Sciatic nerve (tissue), 2 donors: ENCODE measurements at regions not wholly inside any gene's neighbourhood (a gene's known extent, or its start where the extent isn't known, plus 50 kb on each side); places are given as distances from the start of the nearest gene placed in this dataset.
A peak's percentile ranks its signal among the peaks of the same experiment; 100 is the strongest.

ENCODE experiments used
- ATAC-seq: fragments of 200-7000 bp; cut with Tn5 transposase; one replicate; pipeline ENCODE4 v1.9.1; 2020; ENCODE audit warnings: mild to moderate bottlenecking, moderate library complexity
- DNase-seq: peaks from one replicate; pipeline ENCODE4 v3.0.0-alpha.2; 2020; ENCODE audit warnings: low spot score
- intact Hi-C: fragments of 100-400 bp; cut with DNase I; formaldehyde crosslinking; loops from one replicate; pipeline ENCODE4 v1.14.2; 2022
- donor health status: DM: no; HTN: no; CAD: no.
- donor health status: DM: no; HTN: no; CAD: no.

DNA sequence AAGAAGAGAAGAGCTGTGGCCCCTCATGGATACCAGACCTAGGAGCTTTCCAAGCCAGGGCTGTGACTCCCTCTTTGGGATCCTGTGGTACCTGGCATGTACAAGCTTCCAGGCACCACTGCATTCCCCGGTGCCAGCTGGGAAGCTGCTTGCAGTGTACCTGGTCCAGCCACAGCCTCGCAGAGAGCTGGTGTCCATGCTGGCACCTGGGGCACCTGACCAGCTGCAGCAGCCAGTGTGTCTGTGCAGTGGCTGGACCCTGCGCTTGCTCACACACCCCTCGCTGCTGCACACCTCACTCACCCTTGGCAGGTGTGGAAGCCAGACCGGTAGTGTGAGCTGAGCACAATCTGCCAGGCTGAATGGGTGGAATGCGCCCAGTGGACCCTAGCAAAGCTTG, 190.9 kb upstream of the MAN1A1 start:
- no peak for DNase-seq
- intact Hi-C loops = no loop called here

GRCh38 chr6:119539066-119539746, 189.6 kb upstream of the MAN1A1 start:
- intact Hi-C loops = no loop called here
- DNase-seq = no peak
- ATAC-seq = no peak

More for the DNA sequence above, 190.9 kb upstream of the MAN1A1 start:
- ATAC-seq = peak; percentile 40

- intact Hi-C loops = no loop called here
Measured at GRCh38 chr6:119536666-119537065, 187.1 kb upstream of the MAN1A1 start.

GRCh38 chr6:119535332-119535731, 185.8 kb upstream of the MAN1A1 start:
- ATAC-seq = no peak
- intact Hi-C loops = no loop called here
- DNase-seq = no peak

More at GRCh38 chr6:119536666-119537065, 187.1 kb upstream of the MAN1A1 start:
- ATAC-seq (no peak), DNase-seq (no peak)

GRCh38 chr6:119533603-119534279, 184.2 kb upstream of the MAN1A1 start:
- ATAC-seq (peak; percentile 74), DNase-seq (no peak)
- intact Hi-C loops = no loop called here

GRCh38 chr6:119527231-119527578, 177.6 kb upstream of the MAN1A1 start:
- intact Hi-C loops = no loop called here
- ATAC-seq (no peak), DNase-seq (no peak)

GRCh38 chr6:119526561-119527230, 177.1 kb upstream of the MAN1A1 start:
- DNase-seq = no peak
- intact Hi-C loops = no loop called here
- ATAC-seq = no peak

DNA sequence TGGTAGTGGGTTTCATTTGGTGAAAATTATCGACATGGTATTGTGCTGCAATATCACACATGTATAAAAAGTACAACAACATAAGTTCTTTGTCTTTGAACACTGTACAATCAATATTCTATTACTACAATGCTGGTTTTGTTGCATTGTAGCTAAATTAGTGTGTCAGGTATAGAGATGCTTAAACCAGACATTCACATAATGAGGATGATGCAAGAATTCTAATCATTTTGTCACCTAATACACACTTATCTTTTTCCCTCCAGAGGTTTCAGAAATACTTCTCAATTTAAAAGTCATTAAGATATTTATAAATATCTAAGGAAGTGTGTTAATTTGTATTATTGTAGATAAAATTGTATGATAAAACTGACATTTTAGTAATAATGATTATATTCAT, 174.8 kb upstream of the MAN1A1 start:
- ATAC-seq (no peak), DNase-seq (no peak)
- intact Hi-C loops = no loop called here

GRCh38 chr6:119523556-119523955, 174.0 kb upstream of the MAN1A1 start:
- intact Hi-C loops = no loop called here
- no peak for ATAC-seq
- DNase-seq = no peak

DNA sequence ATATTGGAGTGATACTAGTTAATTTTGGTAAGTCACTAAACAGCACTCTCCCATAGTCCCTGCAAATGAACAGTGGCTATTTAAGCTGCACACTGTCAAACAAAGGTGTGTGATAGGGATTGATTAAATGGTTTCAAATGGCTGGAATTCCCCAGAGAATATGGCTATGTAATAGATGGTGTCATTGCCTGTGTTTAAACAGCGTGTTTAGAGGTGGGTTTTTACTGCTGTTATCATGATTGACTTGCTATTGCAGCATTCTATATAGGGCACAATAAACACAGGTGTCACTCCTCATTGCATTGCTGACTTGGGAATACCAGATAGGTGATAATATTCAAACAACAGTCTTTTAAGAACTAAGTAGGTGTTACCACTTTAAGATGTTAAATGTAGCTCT, 171.7 kb upstream of the MAN1A1 start:
- intact Hi-C loops = no loop called here
- ATAC-seq (no peak), DNase-seq (no peak)

- ATAC-seq = no peak
- no peak for DNase-seq
- intact Hi-C loops = no loop called here
Measured at GRCh38 chr6:119517428-119517827, 167.9 kb upstream of the MAN1A1 start.

DNA sequence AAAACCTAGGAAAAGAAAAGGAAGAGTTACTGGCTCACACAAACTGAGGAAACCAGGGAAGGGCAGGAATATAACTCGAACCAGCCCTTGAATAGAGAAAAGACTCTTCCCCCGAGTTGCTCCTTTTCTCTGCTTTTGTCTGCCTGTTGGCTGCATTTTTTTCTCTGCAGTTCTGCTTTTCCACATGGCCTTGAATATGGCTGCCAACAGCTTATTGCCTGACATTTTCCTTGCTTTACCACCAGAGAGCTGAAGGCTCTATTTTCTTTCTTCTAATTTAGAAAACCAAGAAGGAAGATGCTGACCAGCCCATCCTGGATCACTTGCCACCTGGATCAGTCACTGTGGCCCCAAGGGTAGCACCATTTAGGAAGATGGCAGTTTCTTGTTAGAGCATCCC, 164.8 kb upstream of the MAN1A1 start:
- ATAC-seq = no peak
- intact Hi-C loops = no loop called here
- DNase-seq = no peak

- no peak for ATAC-seq
- no peak for DNase-seq
- intact Hi-C loops = no loop called here
Measured at GRCh38 chr6:119511024-119511423, 161.5 kb upstream of the MAN1A1 start.

- no peak for ATAC-seq
- intact Hi-C loops = no loop called here
- DNase-seq = no peak
Measured at GRCh38 chr6:119510246-119510645, 160.7 kb upstream of the MAN1A1 start.

GRCh38 chr6:119506631-119507174, 157.1 kb upstream of the MAN1A1 start:
- intact Hi-C loops = no loop called here
- no peak for ATAC-seq
- DNase-seq = no peak

- no peak for ATAC-seq
- DNase-seq = no peak
- intact Hi-C loops = no loop called here
Measured at GRCh38 chr6:119501798-119502483, 152.4 kb upstream of the MAN1A1 start.

DNA sequence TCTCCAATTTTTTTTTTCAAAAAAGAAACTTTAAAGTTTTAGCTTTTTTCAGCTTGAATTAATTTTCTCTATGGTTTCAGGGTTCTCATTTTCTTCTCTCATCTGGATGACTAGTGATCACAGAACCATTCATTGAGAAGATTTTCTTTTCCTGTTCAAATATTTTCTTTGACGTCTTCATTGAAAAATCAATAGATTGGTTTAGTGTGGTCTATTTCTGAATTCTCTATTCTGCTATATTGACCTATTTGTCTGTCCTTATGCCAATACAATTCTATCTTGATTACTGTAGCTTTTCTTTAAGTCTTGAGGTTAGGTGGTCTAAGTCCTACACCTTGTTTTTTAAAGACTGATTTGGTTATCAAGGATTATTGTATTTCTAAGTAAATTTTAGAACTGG, 150.2 kb upstream of the MAN1A1 start:
- DNase-seq (no peak), ATAC-seq (no peak)
- intact Hi-C loops = no loop called here

DNA sequence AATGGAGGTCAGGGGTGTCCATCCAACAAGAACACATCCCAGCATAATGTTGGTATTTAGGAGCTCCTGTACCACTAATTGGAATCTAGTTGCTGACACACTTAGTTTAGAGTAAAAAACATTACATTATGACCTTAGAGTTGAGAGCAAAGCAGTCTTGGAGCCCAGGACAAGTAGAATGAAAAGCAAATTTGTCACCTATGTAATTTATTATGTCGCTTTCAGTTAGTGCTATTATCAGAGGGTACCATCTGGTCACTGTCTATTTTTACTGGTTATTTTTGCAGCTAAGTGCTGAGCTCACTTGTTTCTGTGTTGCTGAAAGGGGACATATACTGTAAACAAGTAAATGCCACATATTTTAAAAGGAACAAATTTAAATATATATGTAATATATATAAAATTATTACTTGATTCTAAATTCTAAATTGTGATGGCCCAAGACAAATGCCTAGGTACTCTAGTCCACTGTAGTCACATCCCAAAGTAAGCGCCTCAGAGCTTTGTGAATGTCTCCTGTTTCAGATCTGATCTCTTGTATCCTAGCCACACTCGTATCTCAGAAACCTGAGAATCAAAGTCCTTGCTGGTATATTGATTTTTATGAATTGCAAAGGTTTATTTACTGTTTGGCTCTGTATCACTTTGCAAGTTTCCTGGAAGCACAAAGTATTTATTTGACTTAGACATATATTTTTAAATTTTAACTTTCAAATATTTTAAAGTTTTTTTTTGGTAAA, 148.6 kb upstream of the MAN1A1 start:
- DNase-seq = no peak
- ATAC-seq = no peak
- intact Hi-C loops = no loop called here

DNA sequence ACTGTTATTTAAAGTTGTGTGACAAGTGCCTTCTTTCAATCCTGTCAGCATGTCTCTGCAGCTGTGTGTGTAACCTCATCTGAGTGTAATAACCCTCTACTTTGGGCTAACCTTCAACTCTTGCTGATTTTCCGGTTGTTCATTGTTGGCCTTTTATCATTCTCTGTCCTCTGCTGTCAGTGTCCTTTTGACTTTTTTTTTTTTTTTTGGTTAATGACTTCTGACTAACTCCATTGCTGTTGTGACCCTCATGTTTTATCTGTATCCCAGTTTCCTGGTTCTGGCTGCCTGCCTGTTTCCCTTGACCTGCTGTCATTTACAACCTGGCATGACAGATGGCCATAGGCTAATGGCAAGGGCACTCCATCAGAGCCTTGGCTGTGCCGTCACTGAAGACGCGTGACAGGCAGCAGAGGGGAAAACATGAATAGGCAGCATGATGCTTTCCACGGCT, 145.7 kb upstream of the MAN1A1 start:
- no peak for DNase-seq
- no peak for ATAC-seq
- intact Hi-C loops = no loop called here
